ENCODE measurements at regions not wholly inside any gene's neighbourhood (a gene's known extent, or its start where the extent isn't known, plus 50 kb on each side); places are given as distances from the start of the nearest gene placed in this dataset.

DNA sequence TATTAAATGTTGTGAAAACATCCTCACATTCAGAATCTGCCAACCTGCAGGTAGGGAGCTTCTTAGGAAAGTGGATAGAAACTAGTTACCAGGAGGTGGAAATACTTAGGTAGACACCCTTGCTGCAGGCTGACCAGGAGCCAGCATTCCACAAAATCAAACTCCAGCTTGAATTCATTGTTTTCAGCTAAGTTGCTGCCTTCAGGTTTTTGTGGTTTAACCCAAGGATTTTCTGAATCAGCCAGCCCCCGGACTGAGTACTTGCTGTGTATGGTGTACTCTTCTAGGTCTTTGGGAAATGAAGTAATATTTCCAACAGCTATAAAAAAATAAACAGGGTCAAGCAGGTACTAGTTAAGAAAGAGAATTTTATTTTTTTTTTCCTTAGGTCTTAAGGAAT is 192.1 kb upstream of the CHST9 start:
- Histone ChIP-seq H3K4me3 (ENCODE audit: low read depth, low read length) (no peak overlapping the region), H3K27me3 (ENCODE audit: insufficient read depth, low read depth, severe bottlenecking) (no peaks in the 10 kb centered on the region), H3K36me3 (no peaks in the 10 kb centered on the region), H3K9me3 (ENCODE audit: severe bottlenecking) (no peaks in the 10 kb centered on the region), H3K27ac (no peak overlapping the region)
- DNase-seq, result no peak
- no peak for TF ChIP-seq CTCF (IDR thresholded peaks at IDR 0.05; ENCODE audit: low read depth, low read length)

DNA sequence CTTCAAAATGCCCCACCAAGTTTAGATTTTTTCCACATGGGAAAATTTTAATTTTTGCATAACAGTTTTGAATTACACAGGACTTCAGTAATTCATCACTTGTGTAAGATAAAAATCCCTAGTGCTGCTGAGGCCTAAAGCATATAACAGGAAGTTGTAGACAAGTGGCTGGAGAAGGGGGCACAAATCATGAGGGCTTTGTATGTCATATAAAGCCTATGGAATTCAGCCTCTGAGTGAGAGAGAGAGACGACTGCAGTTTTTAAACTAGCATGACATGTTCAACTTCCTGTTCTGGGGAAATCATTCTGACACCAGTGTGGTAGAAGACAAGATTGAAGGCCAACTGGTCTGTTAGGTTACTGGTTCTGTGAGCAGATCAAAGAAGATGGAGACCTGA is 187.3 kb upstream of the CHST9 start:
- Histone ChIP-seq H3K27ac (no peak overlapping the region), H3K27me3 (ENCODE audit: insufficient read depth, low read depth, severe bottlenecking) (no peaks in the 10 kb centered on the region), H3K36me3 (no peaks in the 10 kb centered on the region), H3K4me3 (ENCODE audit: low read depth, low read length) (no peak overlapping the region), H3K9me3 (ENCODE audit: severe bottlenecking) (no peaks in the 10 kb centered on the region)
- TF ChIP-seq CTCF (IDR thresholded peaks at IDR 0.05; ENCODE audit: low read depth, low read length), result no peak
- DNase-seq, result no peak

- Histone ChIP-seq H3K9me3 (ENCODE audit: severe bottlenecking) (no peaks in the 10 kb centered on the region), H3K27ac (no peak overlapping the region), H3K36me3 (no peaks in the 10 kb centered on the region), H3K27me3 (ENCODE audit: insufficient read depth, low read depth, severe bottlenecking) (no peaks in the 10 kb centered on the region), H3K4me3 (ENCODE audit: low read depth, low read length) (no peak overlapping the region)
- no peak for DNase-seq
- TF ChIP-seq CTCF (IDR thresholded peaks at IDR 0.05; ENCODE audit: low read depth, low read length), result no peak
Measured at GRCh38 chr18:27366665-27367064, 181.6 kb upstream of the CHST9 start.

GRCh38 chr18:27366151-27366550 is 181.0 kb upstream of the CHST9 start:
- no peak for TF ChIP-seq CTCF (IDR thresholded peaks at IDR 0.05; ENCODE audit: low read depth, low read length)
- Histone ChIP-seq H3K4me3 (ENCODE audit: low read depth, low read length) (no peak overlapping the region), H3K36me3 (no peaks in the 10 kb centered on the region), H3K27ac (no peak overlapping the region), H3K27me3 (ENCODE audit: insufficient read depth, low read depth, severe bottlenecking) (no peaks in the 10 kb centered on the region), H3K9me3 (ENCODE audit: severe bottlenecking) (no peaks in the 10 kb centered on the region)
- DNase-seq, result no peak

- Histone ChIP-seq H3K27ac (no peak overlapping the region), H3K4me3 (ENCODE audit: low read depth, low read length) (no peak overlapping the region), H3K27me3 (ENCODE audit: insufficient read depth, low read depth, severe bottlenecking) (no peaks in the 10 kb centered on the region), H3K9me3 (ENCODE audit: severe bottlenecking) (no peaks in the 10 kb centered on the region), H3K36me3 (no peaks in the 10 kb centered on the region)
- DNase-seq, result no peak
- TF ChIP-seq CTCF (IDR thresholded peaks at IDR 0.05; ENCODE audit: low read depth, low read length), result no peak
Measured at GRCh38 chr18:27363872-27364271, 178.8 kb upstream of the CHST9 start.

DNA sequence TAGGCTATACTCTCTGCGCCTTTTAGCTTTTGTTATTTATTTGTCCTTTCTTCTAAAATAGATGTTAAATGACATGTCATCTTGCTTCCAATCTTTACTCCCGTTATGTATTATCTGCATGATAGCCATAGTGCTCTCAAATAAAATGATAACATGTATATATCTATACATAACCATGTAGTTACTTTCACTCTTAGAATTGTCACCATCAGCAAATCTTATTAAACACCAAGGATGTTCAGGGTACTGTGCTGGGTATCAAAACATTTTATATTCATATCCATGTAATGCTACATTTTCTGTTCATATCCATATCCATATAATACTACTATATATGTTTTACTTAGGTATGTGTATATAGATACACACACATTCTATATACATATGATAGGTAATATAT is 176.4 kb upstream of the CHST9 start:
- Histone ChIP-seq H3K36me3 (no peaks in the 10 kb centered on the region), H3K9me3 (ENCODE audit: severe bottlenecking) (no peaks in the 10 kb centered on the region), H3K27ac (no peak overlapping the region), H3K27me3 (ENCODE audit: insufficient read depth, low read depth, severe bottlenecking) (no peaks in the 10 kb centered on the region), H3K4me3 (ENCODE audit: low read depth, low read length) (no peak overlapping the region)
- DNase-seq, result no peak
- TF ChIP-seq CTCF (IDR thresholded peaks at IDR 0.05; ENCODE audit: low read depth, low read length), result no peak

All from WERI-Rb-1 (cell line).